HEK293 (cell line): ENCODE measurements at regions not wholly inside any gene's neighbourhood (a gene's known extent, or its start where the extent isn't known, plus 50 kb on each side); places are given as distances from the start of the nearest gene placed in this dataset.

Experiments
- CTCF ChIA-PET: fragments of 350-600 bp; formaldehyde crosslinking; extraction: SDS; loops from one replicate; lab custom pipeline; 2021; ENCODE audit warnings: antibody characterized with exemption; lab: Yijun Ruan, JAX
- POLR2A ChIA-PET: fragments of 300-600 bp; formaldehyde crosslinking; extraction: SDS; loops from one replicate; lab custom pipeline; 2020; ENCODE audit warnings: antibody characterized with exemption, inconsistent platforms; lab: Yijun Ruan, JAX
- H3K27ac ChIP-seq: fragments of 200-500 bp; sonication (Bioruptor generic); 2 replicates; pipeline ENCODE4 v1.5.1; 2014; ENCODE audit warnings: low read depth, low read length, control low read depth, inconsistent platforms; ENCODE audit errors: extremely low read depth
- H3K36me3 ChIP-seq, 2 experiments: fragments of 200-500 bp in 1 of 2; sonication (Bioruptor generic) in 1 of 2; 1 replicate in 1 of 2; 2 replicates in 1 of 2; pipeline ENCODE4 v1.5.1; 2014 to 2017; ENCODE audit warnings: inconsistent platforms in 2 of 2, low read length in 2 of 2; ENCODE audit not compliant: control insufficient read depth in 2 of 2, insufficient read depth in 1 of 2
- H3K4me1 ChIP-seq: fragments of 200-500 bp; sonication (Bioruptor generic); 2 replicates; pipeline ENCODE4 v1.5.1; 2014; ENCODE audit warnings: mild to moderate bottlenecking, low read length, inconsistent platforms; ENCODE audit not compliant: control insufficient read depth, insufficient read depth
- H3K4me3 ChIP-seq: 2 replicates; pipeline ENCODE4 v1.5.1; 2011; ENCODE audit warnings: low read depth, mild to moderate bottlenecking, control low read depth, low read length, moderate library complexity
- H3K9me3 ChIP-seq: fragments of 200-500 bp; sonication (Bioruptor generic); 2 replicates; pipeline ENCODE4 v1.5.1; 2014; ENCODE audit warnings: low read depth, low read length, inconsistent platforms; ENCODE audit not compliant: control insufficient read depth, insufficient read depth
- GLIS1 ChIP-seq: fragments of 450-650 bp; formaldehyde crosslinking; IDR thresholded peaks from 2 replicates; pipeline ENCODE4 v1.5.1; 2016; ENCODE audit warnings: missing biosample characterization, missing genetic modification characterization
- GLIS2 ChIP-seq: fragments of 450-650 bp; formaldehyde crosslinking; IDR thresholded peaks from 2 replicates; pipeline ENCODE4 v1.5.1; 2016; ENCODE audit warnings: missing biosample characterization, missing genetic modification characterization
- YY2 ChIP-seq: fragments of 450-650 bp; formaldehyde crosslinking; IDR thresholded peaks from 2 replicates; pipeline ENCODE4 v1.5.1; 2016; ENCODE audit warnings: missing biosample characterization, missing genetic modification characterization
- ZBTB7A ChIP-seq: fragments of 450-650 bp; formaldehyde crosslinking; IDR thresholded peaks from 2 replicates; pipeline ENCODE4 v1.5.1; 2016; ENCODE audit warnings: low read depth, missing biosample characterization, missing genetic modification characterization
- ZBTB8A ChIP-seq: fragments of 450-650 bp; formaldehyde crosslinking; IDR thresholded peaks from 2 replicates; pipeline ENCODE4 v1.5.1; 2016; ENCODE audit warnings: missing biosample characterization, missing genetic modification characterization
- ZIC2 ChIP-seq: fragments of 450-650 bp; formaldehyde crosslinking; IDR thresholded peaks from 2 replicates; pipeline ENCODE4 v1.5.1; 2016; ENCODE audit warnings: missing biosample characterization, missing genetic modification characterization
- ZNF140 ChIP-seq: fragments of 450-650 bp; formaldehyde crosslinking; IDR thresholded peaks from 2 replicates; pipeline ENCODE4 v1.5.1; 2016; ENCODE audit warnings: missing biosample characterization, missing genetic modification characterization
- ZNF146 ChIP-seq: fragments of 450-650 bp; formaldehyde crosslinking; IDR thresholded peaks from 2 replicates; pipeline ENCODE4 v1.5.1; 2016; ENCODE audit warnings: missing biosample characterization, missing genetic modification characterization
- ZNF221 ChIP-seq: fragments of 450-650 bp; formaldehyde crosslinking; IDR thresholded peaks from 2 replicates; pipeline ENCODE4 v1.5.1; 2017; ENCODE audit warnings: missing biosample characterization, missing genetic modification characterization, borderline replicate concordance
- ZNF266 ChIP-seq: fragments of 450-650 bp; formaldehyde crosslinking; IDR thresholded peaks from 2 replicates; pipeline ENCODE4 v1.5.1; 2016; ENCODE audit warnings: missing biosample characterization, missing genetic modification characterization, low read depth
- ZNF324 ChIP-seq: fragments of 450-650 bp; formaldehyde crosslinking; IDR thresholded peaks from 2 replicates; pipeline ENCODE4 v1.5.1; 2016; ENCODE audit warnings: missing biosample characterization, missing genetic modification characterization
- ZNF416 ChIP-seq: fragments of 450-650 bp; formaldehyde crosslinking; IDR thresholded peaks from 2 replicates; pipeline ENCODE4 v1.5.1; 2016; ENCODE audit warnings: missing biosample characterization, missing genetic modification characterization
- ZNF423 ChIP-seq: fragments of 450-650 bp; formaldehyde crosslinking; IDR thresholded peaks from 2 replicates; pipeline ENCODE4 v1.5.1; 2016; ENCODE audit warnings: missing biosample characterization, missing genetic modification characterization
- ZNF433 ChIP-seq: fragments of 450-650 bp; formaldehyde crosslinking; IDR thresholded peaks from 2 replicates; pipeline ENCODE4 v1.5.1; 2016; ENCODE audit warnings: missing biosample characterization, missing genetic modification characterization, low read depth
- ZNF514 ChIP-seq: fragments of 450-650 bp; formaldehyde crosslinking; IDR thresholded peaks from 2 replicates; pipeline ENCODE4 v1.5.1; 2016; ENCODE audit warnings: missing biosample characterization, missing genetic modification characterization
- ZNF621 ChIP-seq: fragments of 450-650 bp; formaldehyde crosslinking; IDR thresholded peaks from 2 replicates; pipeline ENCODE4 v1.5.1; 2017; ENCODE audit warnings: missing biosample characterization, missing genetic modification characterization
- ZNF624 ChIP-seq: fragments of 450-650 bp; formaldehyde crosslinking; IDR thresholded peaks from 2 replicates; pipeline ENCODE4 v1.5.1; 2017; ENCODE audit warnings: missing biosample characterization, missing genetic modification characterization
- ZNF785 ChIP-seq: fragments of 450-650 bp; formaldehyde crosslinking; IDR thresholded peaks from 2 replicates; pipeline ENCODE4 v1.5.1; 2016; ENCODE audit warnings: missing biosample characterization, missing genetic modification characterization
- TF ChIP-seq, protein P1 (sequence below): fragments of 450-650 bp; formaldehyde crosslinking; optimal IDR thresholded peaks from 2 replicates; pipeline ENCODE3; 2016; ENCODE audit warnings: missing biosample characterization, mild to moderate bottlenecking, missing genetic modification characterization
- TF ChIP-seq, protein P2 (sequence below): fragments of 450-650 bp; formaldehyde crosslinking; IDR thresholded peaks from 2 replicates; pipeline ENCODE4 v1.5.1; 2016; ENCODE audit warnings: missing biosample characterization, missing genetic modification characterization
- TF ChIP-seq, protein P3 (sequence below): fragments of 450-650 bp; formaldehyde crosslinking; IDR thresholded peaks from 2 replicates; pipeline ENCODE4 v1.5.1; 2016; ENCODE audit warnings: missing biosample characterization, missing genetic modification characterization
- TF ChIP-seq, protein P4 (sequence below): fragments of 450-650 bp; formaldehyde crosslinking; IDR thresholded peaks from 2 replicates; pipeline ENCODE4 v1.5.1; 2016; ENCODE audit warnings: missing biosample characterization, missing genetic modification characterization, borderline replicate concordance
- TF ChIP-seq, protein P5 (sequence below): fragments of 450-650 bp; formaldehyde crosslinking; IDR thresholded peaks from 2 replicates; pipeline ENCODE4 v1.5.1; 2016; ENCODE audit warnings: missing biosample characterization, missing genetic modification characterization
- TF ChIP-seq, protein P6 (sequence below): fragments of 450-650 bp; formaldehyde crosslinking; IDR thresholded peaks from 2 replicates; pipeline ENCODE4 v1.5.1; 2016; ENCODE audit warnings: missing biosample characterization, missing genetic modification characterization

DNA sequence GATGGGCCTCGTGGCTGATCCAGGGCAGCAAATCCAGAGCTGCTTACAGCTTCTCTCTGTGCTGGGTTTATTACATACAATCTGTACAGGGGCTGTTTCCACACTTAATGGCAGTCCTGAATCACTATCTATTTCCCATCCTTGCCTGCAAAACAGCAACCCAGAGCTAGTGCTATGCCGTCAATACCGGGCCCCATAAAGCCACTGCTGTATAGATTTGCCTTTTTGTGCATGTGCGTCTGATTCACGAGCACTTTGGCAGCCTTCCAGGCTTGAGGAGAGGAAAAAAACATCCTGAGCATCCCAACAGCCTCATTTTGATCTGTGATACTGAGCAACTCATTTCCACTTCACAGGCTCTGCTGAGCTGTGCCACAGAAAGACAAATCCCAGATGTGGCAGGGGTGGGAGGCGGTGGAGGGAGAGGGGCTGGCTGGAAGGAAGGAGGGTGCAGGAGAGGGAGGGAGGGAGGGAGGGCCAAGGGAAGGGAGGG lies 65.2 kb upstream of the TARBP1 start (continued):
- no peak for TF ChIP-seq ZNF514 (tag by site-specific recombination)
- TF ChIP-seq ZNF624 (tag by site-specific recombination), result no peak
- no peak for TF ChIP-seq ZNF266 (tag by site-specific recombination)
- TF ChIP-seq, protein P1, sequence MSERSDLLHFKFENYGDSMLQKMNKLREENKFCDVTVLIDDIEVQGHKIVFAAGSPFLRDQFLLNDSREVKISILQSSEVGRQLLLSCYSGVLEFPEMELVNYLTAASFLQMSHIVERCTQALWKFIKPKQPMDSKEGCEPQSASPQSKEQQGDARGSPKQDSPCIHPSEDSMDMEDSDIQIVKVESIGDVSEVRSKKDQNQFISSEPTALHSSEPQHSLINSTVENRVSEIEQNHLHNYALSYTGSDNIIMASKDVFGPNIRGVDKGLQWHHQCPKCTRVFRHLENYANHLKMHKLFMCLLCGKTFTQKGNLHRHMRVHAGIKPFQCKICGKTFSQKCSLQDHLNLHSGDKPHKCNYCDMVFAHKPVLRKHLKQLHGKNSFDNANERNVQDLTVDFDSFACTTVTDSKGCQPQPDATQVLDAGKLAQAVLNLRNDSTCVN (tag by site-specific recombination), result peak; percentile 62
- TF ChIP-seq, protein P2, sequence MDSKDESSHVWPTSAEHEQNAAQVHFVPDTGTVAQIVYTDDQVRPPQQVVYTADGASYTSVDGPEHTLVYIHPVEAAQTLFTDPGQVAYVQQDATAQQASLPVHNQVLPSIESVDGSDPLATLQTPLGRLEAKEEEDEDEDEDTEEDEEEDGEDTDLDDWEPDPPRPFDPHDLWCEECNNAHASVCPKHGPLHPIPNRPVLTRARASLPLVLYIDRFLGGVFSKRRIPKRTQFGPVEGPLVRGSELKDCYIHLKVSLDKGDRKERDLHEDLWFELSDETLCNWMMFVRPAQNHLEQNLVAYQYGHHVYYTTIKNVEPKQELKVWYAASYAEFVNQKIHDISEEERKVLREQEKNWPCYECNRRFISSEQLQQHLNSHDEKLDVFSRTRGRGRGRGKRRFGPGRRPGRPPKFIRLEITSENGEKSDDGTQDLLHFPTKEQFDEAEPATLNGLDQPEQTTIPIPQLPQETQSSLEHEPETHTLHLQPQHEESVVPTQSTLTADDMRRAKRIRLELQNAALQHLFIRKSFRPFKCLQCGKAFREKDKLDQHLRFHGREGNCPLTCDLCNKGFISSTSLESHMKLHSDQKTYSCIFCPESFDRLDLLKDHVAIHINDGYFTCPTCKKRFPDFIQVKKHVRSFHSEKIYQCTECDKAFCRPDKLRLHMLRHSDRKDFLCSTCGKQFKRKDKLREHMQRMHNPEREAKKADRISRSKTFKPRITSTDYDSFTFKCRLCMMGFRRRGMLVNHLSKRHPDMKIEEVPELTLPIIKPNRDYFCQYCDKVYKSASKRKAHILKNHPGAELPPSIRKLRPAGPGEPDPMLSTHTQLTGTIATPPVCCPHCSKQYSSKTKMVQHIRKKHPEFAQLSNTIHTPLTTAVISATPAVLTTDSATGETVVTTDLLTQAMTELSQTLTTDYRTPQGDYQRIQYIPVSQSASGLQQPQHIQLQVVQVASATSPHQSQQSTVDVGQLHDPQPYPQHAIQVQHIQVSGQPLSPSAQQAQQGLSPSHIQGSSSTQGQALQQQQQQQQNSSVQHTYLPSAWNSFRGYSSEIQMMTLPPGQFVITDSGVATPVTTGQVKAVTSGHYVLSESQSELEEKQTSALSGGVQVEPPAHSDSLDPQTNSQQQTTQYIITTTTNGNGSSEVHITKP (tag by site-specific recombination), result no peak
- TF ChIP-seq GLIS1 (tag by site-specific recombination), result peak; percentile 42
- TF ChIP-seq ZNF146 (tag by site-specific recombination), result no peak
- TF ChIP-seq ZNF621 (tag by site-specific recombination), result no peak
- TF ChIP-seq, protein P3, sequence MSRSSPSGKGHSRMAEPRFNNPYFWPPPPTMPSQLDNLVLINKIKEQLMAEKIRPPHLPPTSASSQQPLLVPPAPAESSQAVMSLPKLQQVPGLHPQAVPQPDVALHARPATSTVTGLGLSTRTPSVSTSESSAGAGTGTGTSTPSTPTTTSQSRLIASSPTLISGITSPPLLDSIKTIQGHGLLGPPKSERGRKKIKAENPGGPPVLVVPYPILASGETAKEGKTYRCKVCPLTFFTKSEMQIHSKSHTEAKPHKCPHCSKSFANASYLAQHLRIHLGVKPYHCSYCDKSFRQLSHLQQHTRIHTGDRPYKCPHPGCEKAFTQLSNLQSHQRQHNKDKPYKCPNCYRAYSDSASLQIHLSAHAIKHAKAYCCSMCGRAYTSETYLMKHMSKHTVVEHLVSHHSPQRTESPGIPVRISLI (tag by site-specific recombination), result no peak; the same call in 1 of the 2 replicates
- TF ChIP-seq, protein P4, sequence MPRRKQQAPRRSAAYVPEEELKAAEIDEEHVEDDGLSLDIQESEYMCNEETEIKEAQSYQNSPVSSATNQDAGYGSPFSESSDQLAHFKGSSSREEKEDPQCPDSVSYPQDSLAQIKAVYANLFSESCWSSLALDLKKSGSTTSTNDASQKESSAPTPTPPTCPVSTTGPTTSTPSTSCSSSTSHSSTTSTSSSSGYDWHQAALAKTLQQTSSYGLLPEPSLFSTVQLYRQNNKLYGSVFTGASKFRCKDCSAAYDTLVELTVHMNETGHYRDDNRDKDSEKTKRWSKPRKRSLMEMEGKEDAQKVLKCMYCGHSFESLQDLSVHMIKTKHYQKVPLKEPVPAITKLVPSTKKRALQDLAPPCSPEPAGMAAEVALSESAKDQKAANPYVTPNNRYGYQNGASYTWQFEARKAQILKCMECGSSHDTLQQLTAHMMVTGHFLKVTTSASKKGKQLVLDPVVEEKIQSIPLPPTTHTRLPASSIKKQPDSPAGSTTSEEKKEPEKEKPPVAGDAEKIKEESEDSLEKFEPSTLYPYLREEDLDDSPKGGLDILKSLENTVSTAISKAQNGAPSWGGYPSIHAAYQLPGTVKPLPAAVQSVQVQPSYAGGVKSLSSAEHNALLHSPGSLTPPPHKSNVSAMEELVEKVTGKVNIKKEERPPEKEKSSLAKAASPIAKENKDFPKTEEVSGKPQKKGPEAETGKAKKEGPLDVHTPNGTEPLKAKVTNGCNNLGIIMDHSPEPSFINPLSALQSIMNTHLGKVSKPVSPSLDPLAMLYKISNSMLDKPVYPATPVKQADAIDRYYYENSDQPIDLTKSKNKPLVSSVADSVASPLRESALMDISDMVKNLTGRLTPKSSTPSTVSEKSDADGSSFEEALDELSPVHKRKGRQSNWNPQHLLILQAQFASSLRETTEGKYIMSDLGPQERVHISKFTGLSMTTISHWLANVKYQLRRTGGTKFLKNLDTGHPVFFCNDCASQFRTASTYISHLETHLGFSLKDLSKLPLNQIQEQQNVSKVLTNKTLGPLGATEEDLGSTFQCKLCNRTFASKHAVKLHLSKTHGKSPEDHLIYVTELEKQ, result peak; percentile 52
- TF ChIP-seq ZNF433 (tag by site-specific recombination), result no peak
- TF ChIP-seq ZNF221, result no peak
- TF ChIP-seq ZNF416 (tag by site-specific recombination), result no peak
- no peak for TF ChIP-seq ZNF785

DNA sequence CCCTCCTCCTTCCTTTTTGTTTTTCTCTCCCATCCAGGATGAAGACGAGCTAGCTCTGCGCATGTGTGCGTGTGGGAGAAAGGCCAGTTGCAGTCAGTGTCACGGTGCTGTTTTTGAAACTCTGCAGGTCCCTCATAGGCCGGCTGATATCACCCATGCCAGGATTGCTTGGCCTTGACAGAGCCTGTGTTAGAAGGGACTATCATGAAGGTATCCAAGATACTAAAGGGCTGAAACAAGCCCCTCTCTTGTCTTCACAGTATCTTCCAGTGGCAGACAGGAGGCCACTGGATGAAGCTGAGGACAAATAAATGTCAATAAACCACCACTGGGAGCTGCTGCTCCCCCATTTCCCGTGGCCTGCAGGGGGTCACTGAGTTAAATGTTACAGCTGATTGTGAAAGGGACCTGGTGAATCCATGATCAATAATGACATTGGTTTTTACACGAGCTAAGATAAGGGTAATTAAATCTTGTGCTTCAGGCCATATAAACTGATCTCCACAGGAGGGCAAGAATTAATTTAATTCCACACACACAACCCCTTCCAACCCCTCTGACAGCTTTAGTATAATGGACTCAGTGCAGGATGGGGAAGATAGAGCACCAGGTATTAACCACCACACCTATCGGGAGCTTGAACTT lies 64.6 kb upstream of the TARBP1 start:
- ChIA-PET POLR2A (interaction anchor here (0.6 to 3.2 kb wide), 19 partner anchors 10 to 491 kb away, joined by 3 to 28 read pairs (median 6); partner anchors contain the start of gene IRF2BP2), CTCF (interaction anchor here (0.7 to 3.1 kb wide), 15 partner anchors 10 to 540 kb away, joined by 3 to 15 read pairs (median 4); no protein-coding TSS in a partner anchor)
- Histone ChIP-seq H3K4me3 (no peak overlapping the region), H3K4me1 (peaks cover 23% of the 10 kb centered on the region), H3K9me3 (no peaks in the 10 kb centered on the region), H3K36me3 (no peaks in the 10 kb centered on the region), H3K27ac (peak overlapping the region; percentile 87)
- no peak for TF ChIP-seq ZNF140 (tag by site-specific recombination)
- no peak for TF ChIP-seq ZNF324 (tag by site-specific recombination)
- 0 out of 2 replicates have a peak, but pooled peaks have one; percentile 8 for TF ChIP-seq ZBTB8A (tag by site-specific recombination)
- TF ChIP-seq YY2 (tag by site-specific recombination), result 0 out of 2 replicates have a peak, but pooled peaks have one; percentile 43
- 0 out of 2 replicates have a peak, but pooled peaks have one; percentile 18 for TF ChIP-seq ZIC2 (tag by site-specific recombination)
- TF ChIP-seq, protein P5, sequence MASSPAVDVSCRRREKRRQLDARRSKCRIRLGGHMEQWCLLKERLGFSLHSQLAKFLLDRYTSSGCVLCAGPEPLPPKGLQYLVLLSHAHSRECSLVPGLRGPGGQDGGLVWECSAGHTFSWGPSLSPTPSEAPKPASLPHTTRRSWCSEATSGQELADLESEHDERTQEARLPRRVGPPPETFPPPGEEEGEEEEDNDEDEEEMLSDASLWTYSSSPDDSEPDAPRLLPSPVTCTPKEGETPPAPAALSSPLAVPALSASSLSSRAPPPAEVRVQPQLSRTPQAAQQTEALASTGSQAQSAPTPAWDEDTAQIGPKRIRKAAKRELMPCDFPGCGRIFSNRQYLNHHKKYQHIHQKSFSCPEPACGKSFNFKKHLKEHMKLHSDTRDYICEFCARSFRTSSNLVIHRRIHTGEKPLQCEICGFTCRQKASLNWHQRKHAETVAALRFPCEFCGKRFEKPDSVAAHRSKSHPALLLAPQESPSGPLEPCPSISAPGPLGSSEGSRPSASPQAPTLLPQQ, result no peak
- 0 out of 2 replicates have a peak, but pooled peaks have one; percentile 19 for TF ChIP-seq ZBTB7A
- 0 out of 2 replicates have a peak, but pooled peaks have one; percentile 17 for TF ChIP-seq GLIS2 (tag by site-specific recombination)
- TF ChIP-seq ZNF423 (tag by site-specific recombination), result no peak
- TF ChIP-seq, protein P6, sequence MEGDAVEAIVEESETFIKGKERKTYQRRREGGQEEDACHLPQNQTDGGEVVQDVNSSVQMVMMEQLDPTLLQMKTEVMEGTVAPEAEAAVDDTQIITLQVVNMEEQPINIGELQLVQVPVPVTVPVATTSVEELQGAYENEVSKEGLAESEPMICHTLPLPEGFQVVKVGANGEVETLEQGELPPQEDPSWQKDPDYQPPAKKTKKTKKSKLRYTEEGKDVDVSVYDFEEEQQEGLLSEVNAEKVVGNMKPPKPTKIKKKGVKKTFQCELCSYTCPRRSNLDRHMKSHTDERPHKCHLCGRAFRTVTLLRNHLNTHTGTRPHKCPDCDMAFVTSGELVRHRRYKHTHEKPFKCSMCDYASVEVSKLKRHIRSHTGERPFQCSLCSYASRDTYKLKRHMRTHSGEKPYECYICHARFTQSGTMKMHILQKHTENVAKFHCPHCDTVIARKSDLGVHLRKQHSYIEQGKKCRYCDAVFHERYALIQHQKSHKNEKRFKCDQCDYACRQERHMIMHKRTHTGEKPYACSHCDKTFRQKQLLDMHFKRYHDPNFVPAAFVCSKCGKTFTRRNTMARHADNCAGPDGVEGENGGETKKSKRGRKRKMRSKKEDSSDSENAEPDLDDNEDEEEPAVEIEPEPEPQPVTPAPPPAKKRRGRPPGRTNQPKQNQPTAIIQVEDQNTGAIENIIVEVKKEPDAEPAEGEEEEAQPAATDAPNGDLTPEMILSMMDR (tag by site-specific recombination), result peak; percentile 49; the same call in 1 of the 2 replicates
